AG09319 (cell line): ENCODE measurements at regions not wholly inside any gene's neighbourhood (a gene's known extent, or its start where the extent isn't known, plus 50 kb on each side); places are given as distances from the start of the nearest gene placed in this dataset.
"Not testable (repeated sequence)": the region's sequence is repeated elsewhere in the genome, so short reads cannot be mapped to it uniquely, and the experiment has no call there.

Source experiments
- DNase-seq: peaks from one replicate; pipeline ENCODE4 v3.0.0-alpha.2; 2010; ENCODE audit warnings: low read depth; ENCODE audit errors: extremely low read depth
- CTCF ChIP-seq: IDR thresholded peaks from 2 replicates; pipeline ENCODE4 v1.5.1; 2011; ENCODE audit warnings: low read depth, mild to moderate bottlenecking, inconsistent platforms, low read length, moderate library complexity

- TF ChIP-seq CTCF = no peak
- DNase-seq = no peak
These were observed 155.0 kb downstream of the MAIP1 start for GRCh38 chr2:200110381-200110780.

DNA sequence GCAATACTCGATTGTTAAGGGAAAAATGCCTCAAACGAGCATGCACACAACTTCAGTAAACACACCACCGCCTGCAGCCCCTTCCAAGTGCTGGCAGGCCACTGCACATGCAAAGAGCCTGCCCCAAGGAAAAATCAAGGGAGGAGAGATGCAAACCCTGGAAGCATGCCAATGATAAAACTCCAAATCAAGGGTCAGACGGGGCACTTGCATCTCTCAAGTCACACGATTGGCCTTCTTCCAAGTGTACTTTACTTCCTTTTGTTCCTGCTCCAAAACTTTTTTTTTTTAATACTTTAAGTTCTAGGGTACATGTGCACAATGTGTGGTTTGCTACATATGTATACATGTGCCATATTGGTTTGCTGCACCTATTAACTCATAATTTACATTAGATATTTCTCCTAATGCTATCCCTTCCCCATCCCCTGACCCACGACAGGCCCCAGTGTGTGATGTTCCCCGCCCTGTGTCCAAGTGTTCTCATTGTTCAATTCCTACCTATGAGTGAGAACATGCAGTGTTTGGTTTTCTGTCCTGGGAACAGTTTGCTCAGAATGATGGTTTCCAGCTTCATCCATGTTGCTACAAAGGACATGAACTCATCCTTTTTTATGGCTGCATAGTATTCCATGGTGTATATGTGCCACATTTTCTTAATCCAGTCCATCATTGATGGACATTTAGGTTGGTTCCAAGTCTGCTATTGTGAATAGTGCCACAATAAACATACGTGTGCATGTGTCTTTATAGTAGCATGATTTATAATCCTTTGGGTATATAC lies 157.8 kb downstream of the MAIP1 start:
- DNase-seq = not testable (repeated sequence)

GRCh38 chr2:200119236-200119635 lies 163.9 kb downstream of the MAIP1 start:
- no peak for DNase-seq
- TF ChIP-seq CTCF = no peak

DNA sequence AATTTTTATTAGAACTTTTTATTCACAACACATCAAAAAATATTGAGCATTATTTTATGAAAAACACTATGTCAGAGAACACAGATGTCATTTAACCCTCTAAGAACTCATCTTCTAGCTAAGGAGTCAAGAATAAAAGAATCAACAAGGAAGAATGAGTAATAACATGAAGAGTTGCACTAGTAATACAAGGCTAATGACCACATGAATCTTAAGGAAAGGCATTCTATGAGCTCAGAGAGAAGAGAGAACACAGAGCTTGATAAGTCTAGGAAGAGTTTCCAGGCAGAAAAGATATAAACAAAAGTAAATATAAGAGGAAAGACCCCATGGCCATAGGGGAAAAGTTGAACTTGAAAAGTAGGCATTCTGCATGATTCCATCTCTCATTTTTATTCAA lies 166.5 kb downstream of the MAIP1 start:
- TF ChIP-seq CTCF = no peak
- no peak for DNase-seq

DNA sequence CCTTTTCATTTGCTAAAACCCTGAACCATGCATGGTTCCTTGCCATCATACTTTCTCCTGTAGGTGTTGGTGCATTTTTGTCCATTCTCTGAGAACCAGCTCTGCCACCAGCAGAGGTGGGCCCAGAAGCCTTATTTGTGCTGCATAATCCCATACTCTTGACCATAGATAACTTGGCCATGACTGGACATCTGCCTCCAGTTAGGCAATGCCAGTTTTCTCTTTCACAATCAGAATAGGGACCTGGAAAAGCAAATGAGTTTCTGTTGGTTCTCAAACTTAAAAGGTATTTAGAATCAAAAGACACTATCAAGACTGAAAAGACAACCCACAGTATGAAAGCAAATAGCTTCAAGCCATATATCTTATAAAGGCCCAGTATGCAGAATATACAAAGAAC lies 167.3 kb downstream of the MAIP1 start:
- no peak for TF ChIP-seq CTCF

DNA sequence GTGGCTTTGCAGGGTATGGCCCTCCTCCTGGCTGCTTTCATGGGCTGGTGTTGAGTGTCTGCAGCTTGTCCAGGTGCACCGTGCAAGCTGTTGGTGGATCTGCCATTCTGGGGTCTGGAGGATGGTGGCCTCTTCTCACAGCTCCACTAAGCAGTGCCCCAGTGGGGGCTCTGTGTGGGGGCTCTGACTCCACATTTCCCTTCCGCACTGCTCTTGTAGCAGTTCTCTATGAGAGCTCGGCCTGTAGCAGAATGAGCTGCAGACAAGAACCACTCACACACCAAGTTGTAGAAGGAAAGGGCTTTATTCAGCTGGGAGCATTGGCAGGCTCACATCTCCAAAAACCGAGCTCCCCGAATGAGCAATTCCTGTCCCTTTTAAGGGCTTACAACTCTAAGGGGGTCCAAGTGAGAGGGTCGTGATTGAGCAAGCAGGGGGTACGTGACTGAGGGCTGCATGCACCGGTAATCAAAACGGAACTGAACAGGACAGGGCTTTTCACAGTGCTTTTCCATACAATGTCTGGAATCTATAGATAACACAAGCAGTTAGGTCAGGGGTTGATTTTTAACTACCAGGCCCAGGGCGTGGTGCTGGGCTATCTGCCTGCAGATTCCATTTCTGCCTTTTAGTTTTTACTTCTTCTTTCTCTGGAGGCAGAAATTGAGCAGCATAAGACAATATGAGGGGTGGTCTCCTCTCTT lies 169.4 kb downstream of the MAIP1 start:
- DNase-seq = not testable (repeated sequence)

More for the DNA sequence above, 167.3 kb downstream of the MAIP1 start:
- DNase-seq = no peak

GRCh38 chr2:200125444-200126284 lies 170.3 kb downstream of the MAIP1 start:
- no peak for TF ChIP-seq CTCF
- no peak for DNase-seq

DNA sequence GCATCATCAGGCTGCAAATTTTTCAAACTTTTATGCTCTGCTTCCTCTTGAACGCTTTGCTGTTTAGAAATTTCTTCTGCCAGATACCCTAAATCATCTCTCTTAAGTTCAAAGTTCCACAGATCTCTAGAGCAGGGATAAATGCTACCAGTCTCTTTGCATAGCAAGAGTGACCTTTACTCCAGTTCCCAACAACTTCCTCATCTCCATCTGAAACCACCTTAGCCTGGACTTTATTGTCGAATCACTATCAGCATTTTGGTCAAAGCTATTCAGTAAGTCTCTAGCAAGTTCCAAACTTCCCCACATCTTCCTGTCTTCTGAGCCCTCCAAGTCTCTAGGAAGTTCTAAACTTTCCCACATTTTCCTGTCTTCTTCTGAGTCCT lies 170.9 kb downstream of the MAIP1 start:
- DNase-seq = not testable (repeated sequence)

GRCh38 chr2:200126680-200127079 lies 171.3 kb downstream of the MAIP1 start:
- not testable (repeated sequence) for DNase-seq
